ENCODE measurements at regions not wholly inside any gene's neighbourhood (a gene's known extent, or its start where the extent isn't known, plus 50 kb on each side); places are given as distances from the start of the nearest gene placed in this dataset.

- H3K36me3 ChIP-seq (ENCODE audit: control insufficient read depth, insufficient read depth, low read length), result no peaks in the 10 kb centered on the region
- no peak for TF ChIP-seq CTCF (IDR thresholded peaks at IDR 0.05; ENCODE audit: insufficient read depth, low read depth, low read length)
- H3K4me3 ChIP-seq (ENCODE audit: low read depth, low read length), result no peak overlapping the region
- POLR2A ChIA-PET, result no interaction called here
- H3K27me3 ChIP-seq (ENCODE audit: control insufficient read depth, insufficient read depth, low read length), result no peaks in the 10 kb centered on the region
- DNase-seq (ENCODE audit: low read depth), result no peak
- CTCF ChIA-PET, result no interaction called here
These were observed 238.4 kb upstream of the VEPH1 start for GRCh38 chr3:157741607-157742006.

- Histone ChIP-seq H3K27me3 (ENCODE audit: control insufficient read depth, insufficient read depth, low read length) (no peaks in the 10 kb centered on the region), H3K36me3 (ENCODE audit: control insufficient read depth, insufficient read depth, low read length) (no peaks in the 10 kb centered on the region), H3K4me3 (ENCODE audit: low read depth, low read length) (no peak overlapping the region)
- ChIA-PET CTCF (no interaction called here), POLR2A (interaction anchor here (0.5 kb wide), 1 partner anchor 225 kb away, joined by 3 read pairs; no protein-coding TSS in a partner anchor)
- no peak for DNase-seq (ENCODE audit: low read depth)
- no peak for TF ChIP-seq CTCF (IDR thresholded peaks at IDR 0.05; ENCODE audit: insufficient read depth, low read depth, low read length)
These were observed 235.2 kb upstream of the VEPH1 start for GRCh38 chr3:157738441-157738840.

GRCh38 chr3:157718800-157719199 is 215.6 kb upstream of the VEPH1 start:
- ChIA-PET CTCF (no interaction called here), POLR2A (no interaction called here)
- no peak for TF ChIP-seq CTCF (IDR thresholded peaks at IDR 0.05; ENCODE audit: insufficient read depth, low read depth, low read length)
- no peak for DNase-seq (ENCODE audit: low read depth)
- no peak overlapping the region for H3K4me3 ChIP-seq (ENCODE audit: low read depth, low read length)
- no peaks in the 10 kb centered on the region for H3K36me3 ChIP-seq (ENCODE audit: control insufficient read depth, insufficient read depth, low read length)
- no peaks in the 10 kb centered on the region; the same call in 1 of the 2 replicates for H3K27me3 ChIP-seq (ENCODE audit: control insufficient read depth, insufficient read depth, low read length)

GRCh38 chr3:157713101-157713500 is 209.9 kb upstream of the VEPH1 start:
- POLR2A ChIA-PET, result no interaction called here
- no peaks in the 10 kb centered on the region for H3K36me3 ChIP-seq (ENCODE audit: control insufficient read depth, insufficient read depth, low read length)
- no peak overlapping the region for H3K4me3 ChIP-seq (ENCODE audit: low read depth, low read length)
- no peak for DNase-seq (ENCODE audit: low read depth)
- CTCF ChIA-PET, result no interaction called here
- no peaks in the 10 kb centered on the region; the same call in 1 of the 2 replicates for H3K27me3 ChIP-seq (ENCODE audit: control insufficient read depth, insufficient read depth, low read length)
- TF ChIP-seq CTCF (IDR thresholded peaks at IDR 0.05; ENCODE audit: insufficient read depth, low read depth, low read length), result no peak

- no peaks in the 10 kb centered on the region for H3K27me3 ChIP-seq (ENCODE audit: control insufficient read depth, insufficient read depth, low read length)
These were observed 202.0 kb upstream of the VEPH1 start for GRCh38 chr3:157705258-157705657.

More at GRCh38 chr3:157705258-157705657, 202.0 kb upstream of the VEPH1 start:
- ChIA-PET POLR2A (no interaction called here), CTCF (interaction anchor here (2.0 kb wide), 1 partner anchor 11 kb away, joined by 4 read pairs; no protein-coding TSS in a partner anchor)
- TF ChIP-seq CTCF (IDR thresholded peaks at IDR 0.05; ENCODE audit: insufficient read depth, low read depth, low read length), result no peak
- no peak for DNase-seq (ENCODE audit: low read depth)
- Histone ChIP-seq H3K4me3 (ENCODE audit: low read depth, low read length) (no peak overlapping the region), H3K36me3 (ENCODE audit: control insufficient read depth, insufficient read depth, low read length) (no peaks in the 10 kb centered on the region)
